DMS53 treated with DMSO at 0.1 percent for 48 hours (cell line): ENCODE measurements at regions not wholly inside any gene's neighbourhood (a gene's known extent, or its start where the extent isn't known, plus 50 kb on each side); places are given as distances from the start of the nearest gene placed in this dataset.
A peak's percentile ranks its signal among the peaks of the same experiment; 100 is the strongest.

Experiments
- DNase-seq: peaks from one replicate; lab custom pipeline; 2025; ENCODE audit not compliant: unreplicated experiment; lab: John Stamatoyannopoulos, UW

- DNase-seq, result no peak
Measured at GRCh38 chr13:47372751-47373150, 475.9 kb upstream of the HTR2A start.

- DNase-seq, result no peak
Measured at GRCh38 chr13:47351798-47352197, 454.9 kb upstream of the HTR2A start.

GRCh38 chr13:47350334-47351124 is 453.7 kb upstream of the HTR2A start:
- no peak for DNase-seq

- DNase-seq, result no peak
Measured at GRCh38 chr13:47349211-47349610, 452.4 kb upstream of the HTR2A start.

- no peak for DNase-seq
Measured at GRCh38 chr13:47337781-47338507, 441.1 kb upstream of the HTR2A start.

- DNase-seq, result no peak
Measured at GRCh38 chr13:47334173-47334572, 437.3 kb upstream of the HTR2A start.

- DNase-seq, result no peak
Measured at GRCh38 chr13:47332149-47332548, 435.3 kb upstream of the HTR2A start.

GRCh38 chr13:47330031-47330430 is 433.2 kb upstream of the HTR2A start:
- DNase-seq, result no peak

GRCh38 chr13:47327861-47328260 is 431.0 kb upstream of the HTR2A start:
- no peak for DNase-seq

GRCh38 chr13:47326061-47326460 is 429.2 kb upstream of the HTR2A start:
- DNase-seq, result no peak

- no peak for DNase-seq
Measured at GRCh38 chr13:47317356-47317755, 420.5 kb upstream of the HTR2A start.

- no peak for DNase-seq
Measured at GRCh38 chr13:47310401-47310800, 413.5 kb upstream of the HTR2A start.

GRCh38 chr13:47306991-47307390 is 410.1 kb upstream of the HTR2A start:
- peak; percentile 45 for DNase-seq

GRCh38 chr13:47303626-47304025 is 406.8 kb upstream of the HTR2A start:
- DNase-seq, result no peak

GRCh38 chr13:47299304-47299703 is 402.5 kb upstream of the HTR2A start:
- no peak for DNase-seq

- DNase-seq, result no peak
Measured at GRCh38 chr13:47298506-47298905, 401.7 kb upstream of the HTR2A start.

- DNase-seq, result no peak
Measured at GRCh38 chr13:47294691-47295090, 397.8 kb upstream of the HTR2A start.

GRCh38 chr13:47291107-47291656 is 394.3 kb upstream of the HTR2A start:
- no peak for DNase-seq

GRCh38 chr13:47289567-47289966 is 392.7 kb upstream of the HTR2A start:
- peak; percentile 3 for DNase-seq

GRCh38 chr13:47288546-47288945 is 391.7 kb upstream of the HTR2A start:
- DNase-seq, result no peak

- DNase-seq, result no peak
Measured at GRCh38 chr13:47287291-47287751, 390.5 kb upstream of the HTR2A start.

GRCh38 chr13:47281991-47282390 is 385.1 kb upstream of the HTR2A start:
- no peak for DNase-seq
